Immature natural killer cell (primary cell): ENCODE measurements at regions not wholly inside any gene's neighbourhood (a gene's known extent, or its start where the extent isn't known, plus 50 kb on each side); places are given as distances from the start of the nearest gene placed in this dataset.

Experiments used
- DNase-seq, 3 donors: peaks; one replicate each; pipeline ENCODE4 v3.0.0; 2022; ENCODE audit warnings: mixed read lengths in 1 of 3
- H3K27ac Mint-ChIP-seq, 6 donors: one replicate each; pipeline ENCODE4 v1.8.0; 2020; ENCODE audit warnings: mixed read lengths in 6 of 6, mild to moderate bottlenecking in 5 of 6, inconsistent platforms in 4 of 6, moderate library complexity in 3 of 6
- H3K27me3 Mint-ChIP-seq, 3 donors: one replicate each; pipeline ENCODE4 v1.8.0; 2020 to 2021; ENCODE audit warnings: low read depth in 3 of 3, mild to moderate bottlenecking in 3 of 3, mixed read lengths in 3 of 3, moderate library complexity in 3 of 3, inconsistent platforms in 1 of 3
- H3K36me3 Mint-ChIP-seq, 3 donors: one replicate each; pipeline ENCODE4 v1.8.0; 2020; ENCODE audit warnings: mixed read lengths in 3 of 3, inconsistent platforms in 2 of 3, mild to moderate bottlenecking in 2 of 3
- H3K4me1 Mint-ChIP-seq, 2 donors: one replicate each; pipeline ENCODE4 v1.8.0; 2020; ENCODE audit warnings: inconsistent platforms in 2 of 2, mild to moderate bottlenecking in 2 of 2, mixed read lengths in 2 of 2, moderate library complexity in 1 of 2
- H3K4me3 Mint-ChIP-seq, 5 donors: one replicate each; pipeline ENCODE4 v1.8.0; 2020; ENCODE audit warnings: mild to moderate bottlenecking in 5 of 5, mixed read lengths in 5 of 5, inconsistent platforms in 3 of 5, moderate library complexity in 3 of 5
- H3K9me3 Mint-ChIP-seq, 6 donors: one replicate each; pipeline ENCODE4 v1.8.0; 2020; ENCODE audit warnings: mild to moderate bottlenecking in 6 of 6, mixed read lengths in 6 of 6, inconsistent platforms in 4 of 6, moderate library complexity in 3 of 6

GRCh38 chr1:208842451-208842850 lies 598.3 kb upstream of the PLXNA2 start:
- Mint-ChIP-seq H3K4me3 (no peak overlapping the region), H3K27ac (no peak overlapping the region), H3K27me3 (peaks cover 0 to 3% (median 2%) of the 10 kb centered on the region in 3 donors), H3K4me1 (no peaks in the 10 kb centered on the region), H3K9me3 (peaks cover 0 to 6% (median 3%) of the 10 kb centered on the region in 6 donors), H3K36me3 (no peaks in the 10 kb centered on the region)
- no peak for DNase-seq

- DNase-seq = no peak
- H3K4me1 Mint-ChIP-seq = no peaks in the 10 kb centered on the region
- peaks cover 0 to 5% (median 2%) of the 10 kb centered on the region in 3 donors for H3K27me3 Mint-ChIP-seq
- H3K4me3 Mint-ChIP-seq = no peak overlapping the region
- H3K36me3 Mint-ChIP-seq = no peaks in the 10 kb centered on the region
- H3K27ac Mint-ChIP-seq = no peak overlapping the region
- peaks cover 0 to 6% (median 3%) of the 10 kb centered on the region in 6 donors for H3K9me3 Mint-ChIP-seq
These were observed 600.0 kb upstream of the PLXNA2 start for GRCh38 chr1:208844158-208844557.

- H3K27ac Mint-ChIP-seq = no peak overlapping the region
- no peaks in the 10 kb centered on the region for H3K36me3 Mint-ChIP-seq
- no peak for DNase-seq
- peaks cover 0 to 3% (median 0%) of the 10 kb centered on the region in 6 donors for H3K9me3 Mint-ChIP-seq
- peaks cover 0 to 2% (median 2%) of the 10 kb centered on the region in 3 donors for H3K27me3 Mint-ChIP-seq
- no peak overlapping the region for H3K4me3 Mint-ChIP-seq
- H3K4me1 Mint-ChIP-seq = no peaks in the 10 kb centered on the region
These were observed 604.7 kb upstream of the PLXNA2 start for GRCh38 chr1:208848854-208849253.

GRCh38 chr1:208850442-208850841 lies 606.3 kb upstream of the PLXNA2 start:
- Mint-ChIP-seq H3K27ac (no peak overlapping the region), H3K36me3 (no peaks in the 10 kb centered on the region)
- DNase-seq = no peak

DNA sequence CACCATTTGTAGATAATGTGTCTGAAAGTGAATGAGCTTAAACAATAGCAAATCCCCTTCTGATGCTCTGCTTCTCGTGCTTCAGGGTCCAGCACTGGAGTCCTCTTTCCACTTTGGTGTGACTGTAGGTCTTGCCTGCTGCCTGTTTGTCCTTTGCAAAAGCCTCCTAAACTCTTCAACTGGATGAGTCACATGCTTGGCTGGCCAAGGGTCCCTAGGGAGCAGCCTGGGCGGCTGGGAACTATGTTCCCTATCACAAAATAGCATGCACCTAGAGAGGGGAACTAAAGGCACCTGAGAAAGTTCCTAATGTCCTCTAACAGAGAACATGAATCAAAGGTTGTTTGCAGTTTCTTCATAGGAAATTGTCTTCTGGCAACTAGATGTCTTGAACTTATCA lies 607.2 kb upstream of the PLXNA2 start:
- Mint-ChIP-seq H3K9me3 (peaks cover 0 to 2% (median 0%) of the 10 kb centered on the region in 6 donors), H3K27me3 (peaks cover 0 to 4% (median 2%) of the 10 kb centered on the region in 3 donors), H3K36me3 (no peaks in the 10 kb centered on the region), H3K4me3 (no peak overlapping the region), H3K4me1 (no peaks in the 10 kb centered on the region), H3K27ac (no peak overlapping the region)
- DNase-seq = no peak

More at GRCh38 chr1:208850442-208850841, 606.3 kb upstream of the PLXNA2 start:
- peaks cover 0 to 2% (median 2%) of the 10 kb centered on the region in 3 donors for H3K27me3 Mint-ChIP-seq
- no peaks in the 10 kb centered on the region for H3K4me1 Mint-ChIP-seq
- H3K9me3 Mint-ChIP-seq = peaks cover 0 to 2% (median 0%) of the 10 kb centered on the region in 6 donors
- no peak overlapping the region for H3K4me3 Mint-ChIP-seq

DNA sequence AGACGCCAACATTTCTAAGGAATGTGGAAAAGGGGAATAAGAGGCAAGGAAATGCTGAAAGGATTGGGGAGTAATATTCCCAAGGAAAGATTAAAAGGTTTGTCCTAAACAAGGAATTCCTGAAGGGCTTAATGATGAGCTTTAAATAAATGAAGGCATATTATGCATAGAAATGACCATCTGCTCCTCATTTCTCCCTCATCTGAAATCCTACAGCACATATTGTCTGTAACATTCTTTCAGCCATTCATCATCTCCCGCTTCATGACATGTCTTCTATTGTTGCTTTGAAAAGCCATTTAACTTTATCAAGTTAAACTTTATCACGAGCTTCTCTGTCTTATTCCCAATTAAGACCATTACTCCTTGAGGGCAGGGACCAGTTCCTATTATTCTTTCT lies 608.7 kb upstream of the PLXNA2 start:
- H3K27ac Mint-ChIP-seq = no peak overlapping the region
- H3K9me3 Mint-ChIP-seq = peaks cover 0 to 6% (median 0%) of the 10 kb centered on the region in 6 donors
- no peak for DNase-seq
- no peaks in the 10 kb centered on the region for H3K36me3 Mint-ChIP-seq
- H3K4me1 Mint-ChIP-seq = no peaks in the 10 kb centered on the region
- peaks cover 0 to 3% (median 0%) of the 10 kb centered on the region in 3 donors for H3K27me3 Mint-ChIP-seq
- no peak overlapping the region for H3K4me3 Mint-ChIP-seq

DNA sequence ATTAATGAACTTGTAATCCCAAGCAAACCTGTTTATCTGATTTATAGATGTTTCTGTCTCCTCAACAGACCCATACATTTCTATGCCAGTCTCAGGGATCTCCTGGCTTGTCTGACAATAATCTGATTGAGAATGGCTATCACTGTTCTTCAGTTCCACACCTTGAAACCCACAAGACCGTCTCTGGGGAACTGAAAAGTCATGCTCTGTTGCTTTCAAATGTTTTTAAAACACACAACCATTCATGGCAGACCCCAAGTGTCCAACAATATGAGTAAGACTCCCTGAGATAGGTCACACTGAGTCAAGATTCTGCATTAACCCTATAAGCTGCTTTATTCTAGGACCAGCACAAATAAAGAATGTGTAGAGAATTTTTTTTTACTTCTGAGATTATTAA lies 611.2 kb upstream of the PLXNA2 start:
- Mint-ChIP-seq H3K4me1 (no peaks in the 10 kb centered on the region), H3K9me3 (peaks cover 0 to 9% (median 5%) of the 10 kb centered on the region in 6 donors), H3K27ac (no peak overlapping the region), H3K27me3 (peaks cover 0 to 3% (median 0%) of the 10 kb centered on the region in 3 donors), H3K4me3 (no peak overlapping the region), H3K36me3 (no peaks in the 10 kb centered on the region)
- DNase-seq = no peak

DNA sequence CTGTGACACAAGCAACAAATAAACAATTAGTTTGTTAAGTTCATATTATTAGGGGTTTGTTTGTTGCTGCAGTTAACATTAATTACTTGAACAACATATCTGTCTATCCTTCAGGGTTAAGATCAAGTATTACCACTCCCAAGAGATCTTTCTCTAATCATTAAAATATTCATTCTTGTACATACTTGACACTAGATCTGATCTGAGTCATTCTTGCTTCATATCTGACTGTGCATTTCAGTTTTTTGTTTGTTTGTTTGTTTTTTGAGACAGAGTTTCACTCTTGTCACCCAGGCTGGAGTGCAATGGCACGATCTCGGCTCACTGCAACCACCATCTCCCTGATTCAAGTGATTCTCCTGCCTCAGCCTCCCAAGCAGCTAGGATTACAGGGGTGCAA lies 613.3 kb upstream of the PLXNA2 start:
- Mint-ChIP-seq H3K4me1 (no peaks in the 10 kb centered on the region), H3K4me3 (no peak overlapping the region), H3K36me3 (no peaks in the 10 kb centered on the region), H3K9me3 (peaks cover 0 to 9% (median 5%) of the 10 kb centered on the region in 6 donors), H3K27me3 (peaks cover 0 to 3% (median 0%) of the 10 kb centered on the region in 3 donors), H3K27ac (no peak overlapping the region)
- no peak for DNase-seq

DNA sequence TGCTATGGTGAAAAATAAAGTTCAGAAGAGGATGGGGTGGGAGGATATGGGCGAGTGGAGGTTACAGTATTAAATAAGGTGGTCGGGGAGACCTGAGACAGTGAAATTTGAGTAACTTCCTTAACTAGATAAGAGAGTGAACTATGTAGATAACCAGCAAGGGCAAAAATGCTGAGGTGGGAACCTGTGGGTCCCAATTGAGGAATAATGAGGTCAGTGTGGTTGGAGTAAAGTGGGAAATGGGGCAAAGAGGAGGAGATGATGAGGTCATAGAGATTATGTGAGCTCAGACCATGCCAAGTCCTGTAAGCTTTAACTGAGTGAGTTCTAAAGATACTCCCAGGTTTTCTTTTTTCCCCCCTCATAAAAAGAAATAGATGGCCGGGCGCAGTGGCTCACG lies 614.6 kb upstream of the PLXNA2 start:
- Mint-ChIP-seq H3K4me1 (no peaks in the 10 kb centered on the region), H3K27ac (no peak overlapping the region), H3K4me3 (no peak overlapping the region), H3K36me3 (no peaks in the 10 kb centered on the region), H3K9me3 (peaks cover 0 to 9% (median 5%) of the 10 kb centered on the region in 6 donors), H3K27me3 (peaks cover 0 to 3% (median 0%) of the 10 kb centered on the region in 3 donors)
- DNase-seq = no peak

DNA sequence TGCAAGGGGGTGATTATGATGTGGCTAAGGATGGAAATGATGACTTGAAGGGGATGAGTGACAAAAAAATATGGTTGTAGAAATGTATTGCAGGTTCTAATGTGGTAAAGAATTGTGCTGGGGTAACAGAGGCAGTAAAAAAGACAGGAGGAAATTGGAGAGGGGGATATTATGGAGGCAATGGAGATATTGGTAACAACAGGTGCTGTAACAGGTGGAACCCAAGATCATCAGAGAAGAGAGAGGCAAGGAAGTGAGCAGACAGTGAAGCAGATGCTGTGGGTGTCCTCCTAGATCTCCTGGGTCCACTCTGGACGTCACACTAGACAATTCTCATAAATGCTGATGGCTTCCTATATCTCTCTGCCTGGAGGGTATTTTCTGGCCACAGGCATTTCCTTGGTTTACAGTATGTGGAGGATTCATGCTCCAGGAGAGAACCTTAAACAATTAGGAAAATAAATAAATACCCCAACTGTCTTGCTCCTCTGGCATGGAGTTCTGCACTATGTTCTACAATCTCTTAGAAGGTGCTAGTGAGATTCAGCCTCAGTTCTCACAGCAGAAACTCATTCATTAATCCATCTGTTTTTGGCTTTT lies 620.3 kb upstream of the PLXNA2 start:
- H3K36me3 Mint-ChIP-seq = no peaks in the 10 kb centered on the region
- peaks cover 0 to 10% (median 0%) of the 10 kb centered on the region in 6 donors for H3K9me3 Mint-ChIP-seq
- peaks cover 0 to 2% (median 0%) of the 10 kb centered on the region in 3 donors for H3K27me3 Mint-ChIP-seq
- no peak overlapping the region for H3K27ac Mint-ChIP-seq
- no peak for DNase-seq
- no peaks in the 10 kb centered on the region for H3K4me1 Mint-ChIP-seq
- no peak overlapping the region for H3K4me3 Mint-ChIP-seq

GRCh38 chr1:208866386-208866955 lies 622.3 kb upstream of the PLXNA2 start:
- Mint-ChIP-seq H3K9me3 (peaks cover 0 to 10% (median 3%) of the 10 kb centered on the region in 6 donors), H3K4me1 (no peaks in the 10 kb centered on the region)

GRCh38 chr1:208868554-208868953 lies 624.4 kb upstream of the PLXNA2 start:
- Mint-ChIP-seq H3K27ac (no peak overlapping the region), H3K4me1 (no peaks in the 10 kb centered on the region), H3K4me3 (no peak overlapping the region), H3K27me3 (peaks cover 0 to 2% (median 1%) of the 10 kb centered on the region in 3 donors), H3K36me3 (no peaks in the 10 kb centered on the region), H3K9me3 (peaks cover 0 to 7% (median 4%) of the 10 kb centered on the region in 6 donors)
- no peak for DNase-seq

More at GRCh38 chr1:208866386-208866955, 622.3 kb upstream of the PLXNA2 start:
- DNase-seq = no peak
- Mint-ChIP-seq H3K4me3 (no peak overlapping the region), H3K27me3 (peaks cover 0 to 2% (median 0%) of the 10 kb centered on the region in 3 donors), H3K27ac (no peak overlapping the region), H3K36me3 (no peaks in the 10 kb centered on the region)

GRCh38 chr1:208874915-208875314 lies 630.7 kb upstream of the PLXNA2 start:
- H3K9me3 Mint-ChIP-seq = peaks cover 0 to 9% (median 6%) of the 10 kb centered on the region in 6 donors
- no peak overlapping the region for H3K27ac Mint-ChIP-seq
- H3K4me1 Mint-ChIP-seq = no peaks in the 10 kb centered on the region
- no peak for DNase-seq
- H3K4me3 Mint-ChIP-seq = no peak overlapping the region
- H3K27me3 Mint-ChIP-seq = peaks cover 0 to 3% (median 1%) of the 10 kb centered on the region in 3 donors
- H3K36me3 Mint-ChIP-seq = no peaks in the 10 kb centered on the region

- H3K27me3 Mint-ChIP-seq = peaks cover 0 to 2% (median 0%) of the 10 kb centered on the region in 3 donors
- H3K4me1 Mint-ChIP-seq = no peaks in the 10 kb centered on the region
- H3K4me3 Mint-ChIP-seq = no peak overlapping the region
- H3K36me3 Mint-ChIP-seq = no peaks in the 10 kb centered on the region
- no peak overlapping the region for H3K27ac Mint-ChIP-seq
- DNase-seq = no peak
- peaks cover 0 to 16% (median 2%) of the 10 kb centered on the region in 6 donors for H3K9me3 Mint-ChIP-seq
These were observed 634.8 kb upstream of the PLXNA2 start for GRCh38 chr1:208879022-208879421.
